Thyroid gland (tissue), 4 donors: ENCODE measurements at regions not wholly inside any gene's neighbourhood (a gene's known extent, or its start where the extent isn't known, plus 50 kb on each side); places are given as distances from the start of the nearest gene placed in this dataset.

Experiments
- CTCF ChIP-seq, 6 experiments: fragments of 200-600 bp in 3 of 6; fragments of 450-650 bp in 3 of 6; sonication (generic) in 3 of 6; IDR thresholded peaks; one replicate each; pipeline ENCODE4 v1.5.1; 2016 to 2019; ENCODE audit warnings: antibody characterized with exemption in 6 of 6, mild to moderate bottlenecking in 2 of 6, inconsistent platforms in 1 of 6, moderate library complexity in 1 of 6
- POLR2A ChIP-seq, 2 donors: fragments of 450-650 bp; IDR thresholded peaks; one replicate each; pipeline ENCODE4 v1.6.1; 2017; ENCODE audit warnings: antibody characterized with exemption in 2 of 2, mild to moderate bottlenecking in 2 of 2, moderate library complexity in 1 of 2

GRCh38 chr6:51098246-51098645 lies 279.6 kb downstream of the TFAP2B start:
- no peak for TF ChIP-seq CTCF (IDR thresholded peaks at IDR 0.05)
- no peak for TF ChIP-seq POLR2A (IDR thresholded peaks at IDR 0.05)
